Parathyroid adenoma (tissue), 2 donors: ENCODE measurements at regions not wholly inside any gene's neighbourhood (a gene's known extent, or its start where the extent isn't known, plus 50 kb on each side); places are given as distances from the start of the nearest gene placed in this dataset.

ENCODE experiments used
- H2AFZ ChIP-seq: fragments of 300-600 bp; sonication (generic); one replicate; pipeline ENCODE4 v1.7.0; 2017; ENCODE audit warnings: antibody characterized with exemption, mild to moderate bottlenecking
- H3K27ac ChIP-seq: fragments of 300-600 bp; sonication (generic); one replicate; pipeline ENCODE4 v1.7.0; 2017
- H3K27me3 ChIP-seq: fragments of 300-600 bp; sonication (generic); one replicate; pipeline ENCODE4 v1.7.0; 2017; ENCODE audit warnings: low read length; ENCODE audit not compliant: control insufficient read depth, insufficient read depth
- H3K36me3 ChIP-seq: fragments of 300-600 bp; sonication (generic); one replicate; pipeline ENCODE4 v1.7.0; 2017; ENCODE audit warnings: low read length; ENCODE audit not compliant: control insufficient read depth, insufficient read depth
- H3K4me1 ChIP-seq: fragments of 300-600 bp; sonication (generic); one replicate; pipeline ENCODE4 v1.7.0; 2017; ENCODE audit warnings: control low read depth
- H3K4me2 ChIP-seq: fragments of 300-600 bp; sonication (generic); one replicate; pipeline ENCODE4 v1.7.0; 2017; ENCODE audit warnings: low read length
- H3K4me3 ChIP-seq: fragments of 300-600 bp; sonication (generic); one replicate; pipeline ENCODE4 v1.7.0; 2017; ENCODE audit warnings: low read depth, low read length
- H3K79me2 ChIP-seq: fragments of 300-600 bp; sonication (generic); one replicate; pipeline ENCODE4 v1.7.0; 2017; ENCODE audit warnings: control low read depth
- H3K9ac ChIP-seq: fragments of 300-600 bp; sonication (generic); one replicate; pipeline ENCODE4 v1.7.0; 2017; ENCODE audit warnings: mild to moderate bottlenecking
- H3K9me3 ChIP-seq: fragments of 300-600 bp; sonication (generic); one replicate; pipeline ENCODE4 v1.7.0; 2017; ENCODE audit warnings: low read length; ENCODE audit not compliant: control insufficient read depth
- CTCF ChIP-seq: fragments of 300-600 bp; sonication (generic); IDR thresholded peaks from one replicate; pipeline ENCODE4 v1.7.0; 2017; ENCODE audit warnings: antibody characterized with exemption, mild to moderate bottlenecking
- donor health status: primary hyperparathyroidism.

- Histone ChIP-seq H3K4me1 (no peaks in the 10 kb centered on the region), H3K9ac (no peak overlapping the region), H3K27ac (no peak overlapping the region), H3K9me3 (no peaks in the 10 kb centered on the region), H2AFZ (no peak overlapping the region), H3K4me2 (no peak overlapping the region), H3K4me3 (no peak overlapping the region), H3K79me2 (no peaks in the 10 kb centered on the region), H3K27me3 (no peaks in the 10 kb centered on the region), H3K36me3 (no peaks in the 10 kb centered on the region)
- TF ChIP-seq CTCF: no peak
These were observed 271.7 kb downstream of the BUD13 start for GRCh38 chr11:116500947-116501602.

- H2AFZ ChIP-seq: no peak overlapping the region
- no peaks in the 10 kb centered on the region for H3K9me3 ChIP-seq
- no peak for TF ChIP-seq CTCF
- no peak overlapping the region for H3K27ac ChIP-seq
- no peaks in the 10 kb centered on the region for H3K79me2 ChIP-seq
- no peaks in the 10 kb centered on the region for H3K36me3 ChIP-seq
- no peak overlapping the region for H3K4me3 ChIP-seq
- H3K9ac ChIP-seq: no peak overlapping the region
- no peaks in the 10 kb centered on the region for H3K27me3 ChIP-seq
- H3K4me1 ChIP-seq: no peaks in the 10 kb centered on the region
- H3K4me2 ChIP-seq: no peak overlapping the region
These were observed 272.5 kb downstream of the BUD13 start for GRCh38 chr11:116500026-116500946.

- H3K4me2 ChIP-seq: no peak overlapping the region
- no peak overlapping the region for H3K27ac ChIP-seq
- H3K4me3 ChIP-seq: no peak overlapping the region
- H3K27me3 ChIP-seq: no peaks in the 10 kb centered on the region
- no peak overlapping the region for H3K9ac ChIP-seq
- no peaks in the 10 kb centered on the region for H3K9me3 ChIP-seq
- peak; percentile 17 for TF ChIP-seq CTCF
- H3K79me2 ChIP-seq: no peaks in the 10 kb centered on the region
- no peaks in the 10 kb centered on the region for H3K36me3 ChIP-seq
- H3K4me1 ChIP-seq: no peaks in the 10 kb centered on the region
- H2AFZ ChIP-seq: no peak overlapping the region
These were observed 273.3 kb downstream of the BUD13 start for GRCh38 chr11:116499396-116500003.

- Histone ChIP-seq H3K4me3 (no peak overlapping the region), H3K36me3 (no peaks in the 10 kb centered on the region), H3K79me2 (no peaks in the 10 kb centered on the region), H3K4me1 (no peaks in the 10 kb centered on the region), H3K9me3 (no peaks in the 10 kb centered on the region), H3K27ac (no peak overlapping the region), H2AFZ (no peak overlapping the region), H3K4me2 (no peak overlapping the region), H3K27me3 (no peaks in the 10 kb centered on the region), H3K9ac (no peak overlapping the region)
- TF ChIP-seq CTCF: no peak
These were observed 274.6 kb downstream of the BUD13 start for GRCh38 chr11:116498161-116498560.
